ENCODE measurements at regions not wholly inside any gene's neighbourhood (a gene's known extent, or its start where the extent isn't known, plus 50 kb on each side); places are given as distances from the start of the nearest gene placed in this dataset.

DNA sequence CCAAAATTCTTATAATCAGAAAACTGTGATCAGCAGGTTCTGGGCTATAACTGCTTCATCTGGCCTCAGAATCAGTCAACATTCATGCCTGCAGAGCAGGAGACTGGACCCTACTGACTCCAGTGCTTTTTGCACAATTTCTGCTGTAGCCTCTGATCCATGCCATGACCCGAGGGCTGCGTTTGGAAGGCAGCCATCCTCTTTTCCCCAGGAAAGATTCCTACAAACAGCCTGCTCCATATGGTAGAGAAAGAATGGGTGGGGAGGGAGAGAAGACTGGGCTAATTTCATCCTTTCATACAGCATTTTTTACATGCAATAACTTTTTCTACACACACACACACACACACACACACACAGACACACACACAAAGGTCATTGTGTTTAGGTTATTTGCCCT lies 133.0 kb upstream of the MMADHC start:
- no peaks in the 10 kb centered on the region for H3K4me1 ChIP-seq
- no peak overlapping the region for H3K27ac ChIP-seq
- WGBS, 4 donors: 35 to 60% (median 48%) methylated on average over 2 of the region's 2 CpGs
- no peaks in the 10 kb centered on the region for H3K36me3 ChIP-seq
- H3K27me3 ChIP-seq: no peaks in the 10 kb centered on the region
- intact Hi-C loops (cut with DNase I): no loop called here
- TF ChIP-seq, protein P1, sequence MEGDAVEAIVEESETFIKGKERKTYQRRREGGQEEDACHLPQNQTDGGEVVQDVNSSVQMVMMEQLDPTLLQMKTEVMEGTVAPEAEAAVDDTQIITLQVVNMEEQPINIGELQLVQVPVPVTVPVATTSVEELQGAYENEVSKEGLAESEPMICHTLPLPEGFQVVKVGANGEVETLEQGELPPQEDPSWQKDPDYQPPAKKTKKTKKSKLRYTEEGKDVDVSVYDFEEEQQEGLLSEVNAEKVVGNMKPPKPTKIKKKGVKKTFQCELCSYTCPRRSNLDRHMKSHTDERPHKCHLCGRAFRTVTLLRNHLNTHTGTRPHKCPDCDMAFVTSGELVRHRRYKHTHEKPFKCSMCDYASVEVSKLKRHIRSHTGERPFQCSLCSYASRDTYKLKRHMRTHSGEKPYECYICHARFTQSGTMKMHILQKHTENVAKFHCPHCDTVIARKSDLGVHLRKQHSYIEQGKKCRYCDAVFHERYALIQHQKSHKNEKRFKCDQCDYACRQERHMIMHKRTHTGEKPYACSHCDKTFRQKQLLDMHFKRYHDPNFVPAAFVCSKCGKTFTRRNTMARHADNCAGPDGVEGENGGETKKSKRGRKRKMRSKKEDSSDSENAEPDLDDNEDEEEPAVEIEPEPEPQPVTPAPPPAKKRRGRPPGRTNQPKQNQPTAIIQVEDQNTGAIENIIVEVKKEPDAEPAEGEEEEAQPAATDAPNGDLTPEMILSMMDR (IDR thresholded peaks at IDR 0.05): no peak
- no peak for TF ChIP-seq POLR2A (IDR thresholded peaks at IDR 0.05)
- H3K4me3 ChIP-seq: no peak overlapping the region
- H3K9me3 ChIP-seq: no peaks in the 10 kb centered on the region
- ATAC-seq (no peak), DNase-seq (no peak)

DNA sequence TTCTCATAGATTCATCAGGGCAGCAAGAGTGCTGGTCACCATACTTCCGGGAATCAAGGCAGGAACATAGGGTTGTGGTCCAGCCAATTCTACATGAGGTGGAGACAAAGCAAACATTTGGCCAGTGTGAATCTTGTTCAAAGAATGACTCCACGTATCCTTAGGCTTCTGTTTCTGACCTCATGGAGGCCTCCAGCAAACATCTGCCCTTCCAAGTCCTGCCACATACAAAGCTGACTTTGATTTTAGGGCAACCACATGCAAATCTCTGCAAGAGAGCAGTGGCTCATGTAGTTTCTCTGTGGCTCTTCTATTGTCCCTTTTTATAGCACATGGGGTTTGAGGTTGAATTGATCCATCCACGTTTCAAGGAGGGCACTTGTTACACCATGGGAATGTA lies 132.1 kb upstream of the MMADHC start:
- Histone ChIP-seq H3K9me3 (no peaks in the 10 kb centered on the region), H3K27ac (no peak overlapping the region), H3K27me3 (no peaks in the 10 kb centered on the region), H3K4me1 (no peaks in the 10 kb centered on the region), H3K36me3 (no peaks in the 10 kb centered on the region), H3K4me3 (no peak overlapping the region)
- TF ChIP-seq POLR2A (IDR thresholded peaks at IDR 0.05): no peak
- TF ChIP-seq, protein P1 (IDR thresholded peaks at IDR 0.05): no peak
- DNase-seq (no peak), ATAC-seq (no peak)
- 80 to 89% (median 84%) methylated on average over 3 of the region's 3 CpGs for WGBS, 4 donors
- intact Hi-C loops (cut with DNase I): no loop called here

DNA sequence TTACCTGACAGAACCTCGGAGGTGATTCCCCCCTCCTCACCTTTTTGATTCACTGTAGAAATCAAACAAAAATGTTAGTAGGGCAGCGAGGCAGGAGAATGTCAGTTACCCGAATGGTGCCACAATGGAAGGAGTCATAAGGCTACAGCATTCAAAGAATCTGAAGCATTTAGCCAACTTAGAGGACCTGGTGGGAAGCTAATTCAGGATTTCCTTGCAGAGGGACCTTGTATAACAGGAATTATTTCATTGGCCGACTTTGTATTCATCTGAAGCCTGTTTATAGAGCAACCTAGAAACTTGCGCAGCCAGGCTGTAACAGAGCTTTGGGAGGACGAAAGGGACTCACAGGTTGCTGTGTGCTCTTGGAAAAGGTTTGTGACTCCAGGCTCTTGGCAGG lies 129.1 kb upstream of the MMADHC start:
- DNase-seq: no peak
- no peak for TF ChIP-seq POLR2A (IDR thresholded peaks at IDR 0.05)
- TF ChIP-seq, protein P1 (IDR thresholded peaks at IDR 0.05): no peak
- H3K4me1 ChIP-seq: no peaks in the 10 kb centered on the region
- no peaks in the 10 kb centered on the region for H3K9me3 ChIP-seq
- no peak overlapping the region for H3K4me3 ChIP-seq
- no peak overlapping the region for H3K27ac ChIP-seq
- no peak for ATAC-seq
- no peaks in the 10 kb centered on the region for H3K27me3 ChIP-seq
- intact Hi-C loops (cut with DNase I): no loop called here
- no peaks in the 10 kb centered on the region for H3K36me3 ChIP-seq
- WGBS, 4 donors: 70 to 80% (median 74%) methylated on average over 6 of the region's 6 CpGs

DNA sequence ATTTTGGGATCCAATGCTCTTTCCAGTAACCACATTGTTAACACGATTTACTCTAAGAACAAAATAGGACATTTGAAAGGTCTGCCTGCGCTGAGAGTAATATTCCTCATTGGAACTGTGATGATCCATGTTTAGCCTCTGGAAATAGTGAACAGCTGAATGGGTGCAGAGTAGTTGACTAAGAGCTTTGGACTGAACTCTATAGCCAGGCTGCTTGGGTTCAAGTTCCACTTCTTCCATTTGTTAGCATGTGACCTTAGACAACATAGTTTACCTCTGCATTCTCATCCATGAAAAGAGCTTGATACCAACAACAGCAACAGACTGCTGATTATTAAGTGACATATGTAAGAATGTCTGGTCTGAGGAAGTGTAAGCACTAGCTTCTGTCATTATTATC lies 128.3 kb upstream of the MMADHC start:
- TF ChIP-seq, protein P1 (IDR thresholded peaks at IDR 0.05): no peak
- no peak for TF ChIP-seq POLR2A (IDR thresholded peaks at IDR 0.05)

More for the DNA sequence above, 128.3 kb upstream of the MMADHC start:
- intact Hi-C loops (cut with DNase I): no loop called here
- ATAC-seq: no peak
- Histone ChIP-seq H3K27me3 (no peaks in the 10 kb centered on the region), H3K4me1 (no peaks in the 10 kb centered on the region), H3K36me3 (no peaks in the 10 kb centered on the region), H3K4me3 (no peak overlapping the region), H3K9me3 (no peaks in the 10 kb centered on the region), H3K27ac (no peak overlapping the region)
- WGBS, 4 donors: 89 to 94% (median 92%) methylated on average over 2 of the region's 2 CpGs
- no peak for DNase-seq
